ENCODE measurements at regions not wholly inside any gene's neighbourhood (a gene's known extent, or its start where the extent isn't known, plus 50 kb on each side); places are given as distances from the start of the nearest gene placed in this dataset.

DNA sequence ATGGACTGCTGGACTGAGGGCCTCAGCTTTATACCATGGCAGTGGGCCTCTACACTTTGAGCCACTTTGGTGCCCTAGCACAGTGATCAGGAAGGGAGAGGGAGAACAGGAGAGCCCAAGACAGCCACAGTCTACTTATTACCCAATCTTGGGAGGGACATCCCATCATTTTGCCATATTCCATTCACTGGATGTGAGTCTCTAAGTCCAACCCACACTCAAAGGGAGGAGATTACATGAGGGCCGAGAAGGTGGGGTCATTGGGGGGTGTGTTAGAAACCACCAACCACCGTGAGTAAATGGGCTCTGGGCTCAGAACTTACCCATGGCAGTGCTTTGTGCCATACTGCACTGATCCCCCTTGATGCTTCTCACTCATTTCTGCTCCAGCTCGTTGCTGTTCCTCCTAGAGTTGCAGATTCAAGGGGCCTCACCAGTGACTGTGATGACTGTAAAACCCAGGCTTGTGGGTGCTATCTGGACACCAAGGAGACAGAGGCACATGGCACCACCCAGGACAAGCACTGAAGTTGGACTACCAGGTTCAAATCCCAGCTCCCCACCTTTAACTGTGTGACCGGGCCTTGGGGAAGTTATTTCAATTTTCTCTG lies 97.6 kb upstream of the RAB6C start:
- DNase-seq: no peak

DNA sequence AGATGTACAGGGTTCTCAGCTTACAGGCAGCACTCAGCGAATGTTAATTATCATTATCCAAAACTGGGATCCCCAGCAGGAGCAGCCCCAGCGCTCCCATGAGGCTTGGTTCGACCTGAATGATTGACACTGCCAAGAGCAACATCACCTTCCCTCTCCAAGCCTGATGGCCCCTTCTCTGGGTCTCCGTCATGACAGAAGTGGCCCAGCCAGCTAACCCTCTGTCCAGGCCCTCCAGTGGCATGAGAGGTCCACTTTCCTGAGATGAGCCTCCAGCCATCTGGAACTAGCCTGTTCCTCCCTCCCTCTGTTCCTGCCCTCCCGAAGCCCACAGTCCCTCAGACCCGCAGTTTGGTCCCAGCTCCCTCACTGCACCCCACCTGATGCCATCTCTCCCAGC lies 97.0 kb upstream of the RAB6C start:
- no peak for DNase-seq

DNA sequence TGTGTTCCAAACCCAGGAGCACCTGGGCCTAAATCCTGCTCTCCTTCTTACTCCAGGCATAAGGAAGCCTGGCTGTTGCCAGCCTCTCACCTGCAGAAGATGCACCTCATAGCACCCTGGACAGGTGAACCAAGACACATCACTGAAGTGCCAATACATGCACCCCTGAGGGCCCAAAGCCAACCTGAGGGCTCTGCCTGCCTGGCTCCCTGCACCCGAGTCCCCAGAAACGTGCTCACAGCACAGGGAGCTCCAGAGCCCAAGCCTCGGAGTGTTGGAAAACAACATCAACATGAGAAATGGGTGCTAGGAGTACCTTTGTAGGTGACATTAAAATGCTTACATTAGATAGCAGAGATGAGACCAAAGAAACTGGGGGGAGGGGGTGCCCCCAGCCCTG lies 96.3 kb upstream of the RAB6C start:
- DNase-seq: no peak

DNA sequence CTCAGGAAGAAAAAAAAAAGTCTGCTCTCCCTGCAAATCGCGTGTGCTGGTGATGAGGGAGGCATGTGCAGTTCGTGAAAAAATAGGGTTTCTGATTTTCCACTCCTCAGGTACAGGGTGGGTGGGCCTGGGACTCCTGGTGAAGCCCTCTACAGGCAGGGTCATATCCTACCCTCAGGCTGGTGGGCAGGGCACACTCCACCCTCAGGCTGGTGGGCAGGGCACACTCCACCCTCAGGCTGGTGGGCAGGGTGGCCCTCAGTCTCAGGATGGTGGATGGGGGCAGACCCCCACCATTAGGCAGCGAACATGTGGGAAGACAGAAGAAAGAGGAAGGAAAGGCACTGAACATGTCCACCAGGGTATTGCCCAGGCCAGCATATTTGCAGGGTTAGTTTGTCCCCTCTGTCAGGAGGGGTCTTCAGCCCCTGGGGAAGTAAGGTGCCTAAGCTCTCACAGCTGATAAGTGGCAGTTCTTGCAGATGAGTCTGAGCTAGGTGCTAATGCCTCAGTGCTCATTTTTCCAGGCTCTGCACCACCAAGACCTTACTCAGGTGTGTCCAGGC lies 95.2 kb upstream of the RAB6C start:
- no peak for DNase-seq

DNA sequence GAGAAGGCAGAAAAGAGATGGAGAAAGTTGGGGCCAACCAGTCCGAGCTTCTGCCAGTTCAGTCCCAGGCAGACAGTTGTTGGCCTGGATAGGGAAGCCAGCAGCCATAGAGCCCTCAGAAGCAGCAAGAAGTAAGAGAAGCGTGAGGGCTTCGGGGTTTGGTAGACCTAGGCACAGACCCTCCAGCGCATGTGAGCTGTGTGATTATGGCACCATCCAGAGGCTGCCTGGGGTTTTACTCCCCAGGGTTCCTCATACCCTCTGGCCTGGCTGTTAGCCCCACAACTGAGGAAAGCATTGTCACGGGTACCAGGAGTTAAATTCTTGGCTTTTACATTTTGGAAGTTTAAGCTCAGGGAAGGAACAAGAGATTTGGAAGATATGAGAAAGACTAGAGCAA lies 93.7 kb upstream of the RAB6C start:
- DNase-seq: no peak

DNA sequence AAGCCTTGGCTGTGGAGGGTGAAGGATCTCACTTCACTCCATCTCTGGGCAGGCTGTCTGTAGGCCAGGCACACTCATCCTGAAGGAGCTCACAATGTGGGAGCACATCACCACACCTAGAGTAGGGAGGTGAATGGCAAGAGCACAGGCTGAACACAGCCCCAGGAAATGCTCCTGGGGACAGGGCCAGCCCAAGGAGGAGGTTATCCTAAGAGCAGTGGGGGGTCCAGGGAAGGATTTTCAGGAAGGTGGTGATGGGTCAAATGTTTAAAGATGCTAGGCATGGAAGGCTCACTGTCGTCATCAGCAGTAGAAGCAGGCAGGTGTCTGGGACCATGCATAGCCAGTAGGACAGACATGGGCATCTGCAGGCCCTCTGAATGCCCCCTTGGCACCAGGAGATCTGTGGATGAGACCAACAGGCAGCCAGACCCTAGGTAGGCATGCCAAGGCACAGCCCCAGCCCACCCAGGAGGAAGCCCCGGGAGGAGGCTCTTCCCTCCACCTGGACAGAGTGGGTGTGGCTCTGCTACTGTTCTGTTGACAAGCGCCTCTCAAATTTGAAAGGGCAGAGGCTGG lies 91.7 kb upstream of the RAB6C start:
- no peak for DNase-seq

DNA sequence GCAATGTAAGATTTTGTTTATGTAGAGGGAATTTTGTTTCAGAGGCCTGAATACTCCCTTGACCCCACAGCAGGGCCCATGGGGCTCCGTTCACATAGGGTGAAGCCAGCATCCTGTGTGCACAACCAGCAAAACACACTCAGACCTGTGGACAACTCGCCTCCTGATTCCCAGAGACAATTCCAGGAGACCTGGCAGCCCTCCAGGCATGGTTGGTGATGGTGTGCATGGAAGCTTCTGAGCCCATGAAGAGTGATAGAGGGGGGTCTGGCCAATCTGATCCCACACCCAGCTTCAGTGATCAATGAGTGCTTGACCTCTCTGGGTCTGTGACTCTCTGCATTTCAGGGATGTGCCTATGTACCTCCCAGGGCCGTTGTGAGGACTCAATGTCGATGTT lies 91.0 kb upstream of the RAB6C start:
- DNase-seq: no peak

DNA sequence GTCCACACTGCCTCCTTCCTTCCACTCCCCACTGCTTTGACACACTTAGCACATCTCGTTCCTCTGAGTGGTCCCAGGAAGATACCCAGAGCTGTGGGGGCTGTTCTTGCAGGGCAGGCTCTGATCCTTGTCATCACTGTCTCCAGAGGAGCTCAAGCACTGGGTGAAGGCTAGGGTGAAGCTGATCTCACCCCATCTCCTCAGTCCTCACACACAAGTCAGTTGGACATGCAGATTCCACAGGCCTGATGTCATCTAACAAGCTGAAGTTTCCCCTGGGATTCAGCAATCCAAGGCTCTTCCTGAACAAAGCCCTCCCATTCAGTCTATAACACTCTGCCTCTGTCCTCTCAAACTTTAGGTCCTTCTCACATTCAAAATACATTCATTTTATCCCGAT lies 90.6 kb upstream of the RAB6C start:
- DNase-seq: no peak

DNA sequence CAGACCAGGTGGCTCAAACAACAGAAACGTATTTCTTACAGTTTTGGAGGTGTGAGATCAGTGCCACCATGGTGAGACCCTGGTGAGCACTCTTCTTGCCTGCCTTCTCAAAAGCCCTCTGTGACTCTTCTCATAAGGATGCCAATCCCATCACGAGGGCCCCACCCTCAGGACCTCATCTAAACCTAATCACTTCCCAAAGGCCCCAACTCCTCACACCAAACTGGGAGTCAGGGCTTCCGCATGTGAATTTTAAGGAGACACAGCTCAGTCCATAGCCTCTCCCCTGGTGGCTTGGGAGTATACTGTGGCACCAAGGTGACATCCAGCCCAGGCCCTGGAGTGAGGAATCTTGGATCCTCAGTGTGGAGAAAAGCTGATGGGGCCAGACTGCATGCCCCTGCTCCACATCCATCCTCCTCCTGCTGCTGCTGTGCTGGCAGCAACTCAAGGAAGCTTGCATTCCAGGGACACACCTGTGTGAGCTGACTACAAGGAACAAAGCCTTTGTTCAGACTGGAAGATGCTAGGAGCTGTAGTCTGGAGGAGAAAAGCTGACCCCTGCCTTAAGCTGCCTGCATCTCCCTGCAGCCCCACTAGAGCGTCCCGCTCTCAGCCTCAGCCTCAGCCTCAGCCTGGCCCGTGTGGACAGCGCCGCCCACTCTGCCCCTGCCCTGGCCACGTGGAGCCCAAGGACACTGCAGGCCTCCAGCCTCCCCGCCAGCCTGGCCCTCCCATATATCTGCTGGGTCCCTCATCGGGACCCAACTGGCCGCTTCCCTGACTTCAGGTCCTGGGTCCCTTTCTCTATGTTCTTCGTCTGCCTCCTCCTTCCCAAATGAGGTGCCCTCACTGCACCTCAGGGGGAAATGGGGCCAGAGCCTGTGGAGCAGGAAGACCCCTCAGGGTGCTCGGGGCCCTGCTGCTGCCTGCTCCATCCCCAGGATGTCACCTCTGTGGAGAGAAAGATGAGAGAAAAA lies 87.8 kb upstream of the RAB6C start:
- DNase-seq: no peak

DNA sequence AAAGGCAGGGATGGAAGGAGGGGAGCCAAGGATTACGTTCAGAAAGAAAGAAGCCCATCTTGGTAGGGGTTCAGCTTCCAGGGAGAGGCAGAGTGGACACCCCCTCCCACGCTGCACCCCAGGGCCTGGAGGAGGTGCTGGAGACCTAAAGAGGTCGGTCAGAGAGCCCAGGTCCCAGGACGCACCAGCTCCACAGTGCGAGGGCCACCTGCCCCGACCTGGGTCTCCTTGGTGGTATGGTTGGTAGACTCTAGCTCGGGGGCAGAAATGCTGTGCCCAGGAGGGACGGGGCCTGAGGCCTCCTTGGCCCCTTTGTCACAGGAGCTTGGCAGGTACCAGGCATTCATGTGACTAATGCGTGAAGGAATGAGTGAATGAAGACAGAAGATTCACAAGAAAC lies 87.1 kb upstream of the RAB6C start:
- DNase-seq: no peak

DNA sequence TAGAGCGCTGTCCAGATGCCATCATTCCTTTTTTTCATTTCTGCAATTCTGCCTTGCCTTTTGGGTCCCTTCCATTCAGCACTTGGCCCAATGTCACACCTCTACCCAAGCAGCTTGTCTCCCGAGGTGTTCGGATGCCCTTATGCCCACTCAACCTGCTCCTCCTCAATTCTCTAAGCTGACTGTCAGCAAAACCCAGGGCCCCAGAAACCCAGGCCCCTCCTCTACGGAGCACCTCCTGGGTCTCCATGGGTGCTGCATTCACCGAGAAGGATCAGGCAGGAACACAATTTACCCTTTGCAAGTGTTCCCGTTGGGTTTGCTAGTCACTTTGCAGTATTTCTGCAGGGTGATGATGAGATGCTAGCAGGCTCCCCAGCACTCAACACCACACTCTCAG lies 86.7 kb upstream of the RAB6C start:
- DNase-seq: no peak

DNA sequence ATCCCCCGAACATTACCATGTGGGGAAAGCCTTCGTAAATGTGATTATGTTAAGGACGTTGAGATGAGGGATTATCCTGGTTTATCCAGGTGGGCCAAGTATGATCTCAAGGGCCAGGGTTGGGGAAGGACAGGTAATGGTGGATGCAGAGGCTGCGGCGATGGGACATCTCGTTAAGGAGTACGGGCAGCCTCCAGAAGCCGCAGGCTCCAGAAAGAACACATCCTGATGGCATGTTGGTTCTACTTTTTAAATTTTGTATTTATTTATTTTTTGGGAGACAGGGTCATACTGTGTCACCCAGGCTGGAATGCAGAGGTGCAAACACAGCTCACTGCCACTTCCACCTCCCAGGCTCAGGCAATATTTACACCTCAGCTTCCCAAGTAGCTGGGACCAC lies 86.2 kb upstream of the RAB6C start:
- DNase-seq: no peak

DNA sequence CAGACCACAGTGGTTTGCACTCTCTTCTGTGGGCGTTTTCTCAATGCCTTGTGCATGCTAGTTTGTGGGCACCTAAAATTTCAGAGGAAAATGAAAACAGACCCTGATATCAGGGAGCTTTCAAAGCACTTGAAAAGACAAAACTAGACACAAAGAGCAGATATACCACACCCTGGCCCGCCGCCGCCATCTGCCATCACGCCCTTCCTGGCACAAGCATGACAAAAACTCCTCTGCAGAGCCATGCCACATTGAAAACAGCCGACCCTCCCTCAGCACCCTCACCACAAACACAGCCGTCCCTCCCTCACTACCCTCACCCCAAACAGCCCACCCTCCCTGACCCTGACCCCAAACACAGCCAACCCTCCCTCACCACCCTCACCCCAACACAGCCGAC lies 84.8 kb upstream of the RAB6C start:
- DNase-seq: no peak

DNA sequence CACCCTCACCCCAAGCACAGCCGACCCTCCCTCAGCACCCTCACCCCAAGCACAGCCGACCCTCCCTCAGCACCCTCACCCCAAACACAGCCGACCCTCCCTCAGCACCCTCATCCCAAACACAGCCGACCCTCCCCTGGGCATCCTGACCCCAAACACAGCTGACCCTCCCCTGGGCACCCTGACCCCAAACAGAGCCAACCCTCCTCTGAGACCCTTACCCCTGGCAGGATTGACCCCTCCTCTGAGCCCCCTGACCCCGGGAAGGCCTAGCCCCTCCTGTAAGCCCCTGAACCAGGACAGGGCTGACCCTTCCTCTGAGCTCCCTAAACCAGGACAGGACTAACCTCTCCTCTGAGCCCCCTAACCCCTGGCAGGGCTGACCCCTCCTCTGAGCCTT lies 84.4 kb upstream of the RAB6C start:
- DNase-seq: no peak

DNA sequence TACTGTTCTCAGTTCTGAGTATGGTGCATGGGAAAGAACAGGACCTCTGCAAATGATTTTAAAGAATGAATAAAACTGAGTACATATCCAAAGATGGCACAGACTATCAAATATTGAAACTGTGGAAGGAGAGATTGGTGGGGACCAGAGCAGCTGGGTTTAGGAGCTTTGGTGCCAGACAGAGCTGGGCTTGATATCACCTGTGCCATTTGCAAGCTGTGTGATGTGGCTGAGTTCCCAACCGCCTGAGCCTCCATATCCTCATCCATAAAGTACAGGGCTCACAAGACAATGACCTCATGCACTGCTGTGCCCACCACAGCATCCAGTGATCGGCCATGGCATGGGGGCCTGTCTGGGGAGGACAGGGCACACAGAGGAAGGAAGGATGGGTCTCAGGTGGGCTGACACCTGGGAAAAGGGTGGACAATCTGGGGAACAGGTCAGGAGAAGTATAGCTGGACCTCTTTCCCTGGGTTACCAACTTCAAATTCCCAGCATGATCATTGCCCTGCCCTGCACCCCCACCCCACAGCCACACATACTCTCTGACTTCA lies 83.9 kb upstream of the RAB6C start:
- no peak for DNase-seq

DNA sequence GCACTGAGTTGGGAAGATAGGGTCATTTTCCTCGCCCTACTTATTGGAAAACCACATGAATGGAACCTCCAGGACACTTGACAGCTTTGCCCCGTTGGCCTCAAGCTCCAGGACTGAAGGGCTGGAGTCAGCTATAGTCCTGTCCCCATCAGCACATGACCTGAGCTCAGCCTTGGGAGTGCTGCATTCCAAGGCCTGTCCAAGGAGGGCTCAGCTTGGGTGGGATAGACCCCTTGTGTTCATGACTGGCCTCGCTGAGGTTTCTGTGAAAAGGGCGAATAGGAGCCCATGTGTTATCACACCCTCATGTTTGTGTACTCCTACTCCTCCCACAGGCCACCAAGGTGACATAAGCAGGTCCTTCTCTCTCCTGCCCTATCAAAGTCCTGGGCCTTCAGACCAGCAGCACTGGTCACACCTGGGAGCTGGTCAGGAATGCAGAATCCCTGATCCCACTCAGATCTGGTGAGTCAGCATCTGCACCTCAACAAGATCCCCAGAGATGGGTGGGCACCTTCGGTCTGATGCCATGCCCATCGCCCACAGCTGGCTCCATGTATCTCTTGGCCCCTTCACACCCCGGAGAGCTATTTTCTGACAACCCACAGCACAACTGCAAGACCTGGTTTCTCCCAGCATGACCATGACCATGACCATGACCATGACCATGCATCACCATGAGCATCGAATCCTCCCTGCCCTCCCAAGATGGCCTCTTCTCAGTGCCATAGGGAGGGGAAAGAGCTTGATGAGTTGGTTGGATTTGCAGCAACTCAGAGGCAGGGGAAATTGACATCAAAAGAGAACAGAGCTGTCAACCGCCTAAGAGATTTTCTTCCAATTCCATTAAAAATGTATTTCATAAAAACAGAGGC lies 83.0 kb upstream of the RAB6C start:
- no peak for DNase-seq

DNA sequence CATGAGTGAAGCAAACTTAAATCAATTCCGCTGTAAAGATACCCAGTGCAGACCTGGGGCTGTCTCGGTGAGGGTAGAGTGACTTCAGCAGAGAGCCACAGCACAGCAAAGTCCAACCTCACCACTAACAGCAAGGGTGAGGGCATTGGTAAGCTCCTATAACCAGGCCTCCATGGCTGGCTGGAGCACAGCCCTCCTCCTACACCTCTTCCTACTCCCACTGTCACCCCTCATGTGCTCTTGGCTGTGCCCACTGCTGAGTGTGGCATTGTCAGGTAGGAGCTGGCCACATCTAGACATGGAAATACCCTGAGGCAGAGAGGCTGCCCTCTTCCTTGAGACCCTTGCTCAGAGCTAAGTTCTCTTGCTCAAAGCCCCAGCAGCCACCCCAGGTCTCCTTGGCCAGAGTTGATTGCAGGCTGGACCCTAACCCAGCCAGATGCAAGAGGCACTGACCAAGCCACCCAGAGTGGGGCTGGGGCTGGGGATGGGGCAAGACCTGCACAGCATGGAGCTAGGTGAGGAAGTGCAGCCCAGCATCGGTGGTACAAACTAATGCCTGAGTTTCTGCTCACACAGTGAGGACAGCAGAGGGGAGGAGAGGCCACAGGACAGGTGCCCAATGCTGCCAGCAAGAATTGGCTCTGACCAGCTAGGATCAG lies 77.6 kb upstream of the RAB6C start:
- DNase-seq: no peak

DNA sequence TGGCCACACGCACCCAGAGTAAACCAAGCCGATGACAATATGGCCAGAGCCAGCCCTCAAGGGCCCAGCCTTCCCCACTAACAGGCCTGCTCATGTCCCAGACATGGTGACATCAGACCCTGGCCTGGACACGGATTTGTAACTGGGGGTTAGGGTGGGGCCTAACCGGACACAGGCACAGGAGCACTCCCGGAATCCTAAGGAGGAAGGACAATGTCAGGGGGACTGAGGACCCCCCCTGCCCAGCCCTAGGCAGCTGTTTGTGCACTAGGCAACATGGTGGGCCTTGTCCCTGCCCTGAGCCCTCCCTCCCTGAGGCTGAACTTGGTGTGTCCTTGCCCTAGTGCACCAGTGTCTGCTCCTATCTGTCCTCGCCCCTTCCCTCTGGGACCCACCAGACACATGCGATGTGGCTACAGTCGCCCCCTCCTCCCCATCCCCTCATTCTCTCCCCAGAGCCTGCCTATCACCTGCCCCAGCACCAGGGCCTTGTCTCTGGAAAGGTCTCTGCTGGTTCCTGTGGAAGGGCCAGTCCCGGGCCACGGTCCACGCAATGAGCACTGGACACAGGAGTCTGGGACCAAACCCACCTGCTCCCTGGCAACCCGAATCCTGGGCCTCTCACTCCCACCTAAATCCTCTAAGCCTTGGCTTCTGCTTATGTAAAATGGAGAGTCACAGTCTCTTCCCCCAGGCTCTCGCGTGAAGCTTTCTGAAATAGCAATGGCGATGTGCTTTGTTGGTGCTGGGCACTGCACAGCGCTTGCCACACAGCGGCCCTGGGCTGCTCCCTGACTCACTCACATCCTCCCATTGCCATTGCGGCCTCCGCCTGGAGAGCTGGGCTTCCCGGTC lies 76.5 kb upstream of the RAB6C start:
- no peak for DNase-seq

DNA sequence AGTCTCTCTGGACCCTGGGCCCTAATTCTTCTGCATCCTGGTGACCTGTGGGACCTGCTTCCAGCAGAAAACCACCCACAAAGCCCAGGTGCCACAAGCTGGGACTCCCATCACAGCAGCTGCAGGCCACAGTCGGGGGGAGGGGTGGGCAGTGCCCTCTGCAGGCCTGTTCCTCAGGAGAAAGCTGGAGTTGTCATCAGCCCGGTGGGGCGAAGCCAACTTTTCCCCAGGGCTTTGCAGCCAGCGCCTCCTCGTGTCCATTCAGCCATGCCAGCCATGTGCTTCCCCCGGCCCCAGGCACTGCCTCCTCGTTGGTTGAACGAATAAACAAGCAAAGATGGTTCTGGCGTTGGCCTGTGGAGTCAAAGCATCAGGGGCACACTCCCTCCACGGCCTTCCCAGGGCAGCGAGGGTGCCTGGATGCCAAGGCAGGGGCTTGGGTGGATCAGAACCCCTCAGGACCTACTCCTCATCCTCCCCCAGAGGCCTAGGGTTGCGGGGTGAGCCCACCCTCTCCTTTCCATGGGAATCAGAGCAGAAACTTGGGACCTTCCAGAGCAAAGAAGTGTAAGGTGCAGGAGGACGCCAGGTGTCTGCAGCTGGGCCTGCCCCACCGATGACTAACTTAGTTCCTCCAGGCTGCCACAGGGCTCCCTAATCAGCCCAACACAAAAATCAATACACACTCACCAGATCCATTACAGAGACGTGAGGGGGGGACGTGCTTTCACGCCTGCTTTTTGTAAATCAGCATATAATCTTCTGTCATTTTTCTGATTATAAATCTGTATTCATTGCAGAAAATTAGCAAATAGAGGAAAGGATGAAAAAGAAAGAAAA lies 75.7 kb upstream of the RAB6C start:
- DNase-seq: no peak

All from stimulated activated CD4-positive, alpha-beta T cell treated with anti-CD3 and anti-CD28 coated beads, Interleukin-4, amount 100 ng/mL, for 4 hours (primary cell).